ENCODE measurements at regions not wholly inside any gene's neighbourhood (a gene's known extent, or its start where the extent isn't known, plus 50 kb on each side); places are given as distances from the start of the nearest gene placed in this dataset.

DNA sequence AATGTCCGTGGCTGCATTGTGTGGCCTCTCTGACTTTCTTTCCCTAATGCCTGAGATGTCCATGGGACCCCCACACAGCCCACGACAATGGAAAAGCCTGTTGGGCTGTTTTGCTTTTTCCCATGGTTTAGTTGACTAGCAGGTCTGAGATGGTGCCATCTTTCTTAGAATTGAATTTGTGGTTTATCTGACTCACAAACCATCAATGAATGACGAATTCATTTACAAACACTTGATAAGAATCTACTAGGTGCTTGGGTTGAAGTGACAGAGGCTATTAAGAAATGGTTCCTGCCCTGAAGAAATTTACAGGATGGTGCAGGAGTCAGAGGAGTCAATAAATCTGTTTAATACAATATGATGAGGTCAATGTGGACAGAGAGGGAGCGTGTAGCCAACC, 75.4 kb downstream of the OTUD1 start:
- Mint-ChIP-seq H3K4me1 (ENCODE audit: low read depth, unreplicated experiment) (no peaks in the 10 kb centered on the region), H3K4me3 (ENCODE audit: unreplicated experiment) (no peak overlapping the region), H3K36me3 (ENCODE audit: insufficient read depth, unreplicated experiment) (no peaks in the 10 kb centered on the region), H3K27ac (ENCODE audit: unreplicated experiment) (no peak overlapping the region), H3K27me3 (ENCODE audit: insufficient read depth, unreplicated experiment) (peaks cover 12% of the 10 kb centered on the region), H3K9me3 (ENCODE audit: unreplicated experiment) (peaks cover under 1% of the 10 kb centered on the region)
- Histone ChIP-seq H3K27me3 (replicated peaks; ENCODE audit: control insufficient read depth, insufficient read depth, low read length) (no peaks in the 10 kb centered on the region; the same call in 1 of the 2 replicates), H3K36me3 (ENCODE audit: control insufficient read depth, insufficient read depth, low read length) (0 out of 2 replicates have a peak, but pooled peaks cover 1% of the 10 kb centered on the region), H3K4me3 (ENCODE audit: low read depth, low read length) (no peak overlapping the region), H3K9me3 (peaks cover 6% of the 10 kb centered on the region; the same call in 1 of the 2 replicates), H3K4me1 (no peaks in the 10 kb centered on the region)
- no peak for TF ChIP-seq CTCF (IDR thresholded peaks at IDR 0.05; ENCODE audit: insufficient read depth in 1 of 2, low read depth in 1 of 2, low read length in 1 of 2, severe bottlenecking in 1 of 2, unreplicated experiment in 1 of 2)
- intact Hi-C loops (cut with micrococcal nuclease; ENCODE audit: unreplicated experiment), result no loop called here
- BruUV-seq (replicated peaks), result no TSS peak
- CTCF ChIA-PET, result no interaction called here
- POLR2A ChIA-PET, result no interaction called here
- no peak for DNase-seq

- intact Hi-C loops (cut with micrococcal nuclease; ENCODE audit: unreplicated experiment), result loop anchor here (1.0 kb wide), 2 partner anchors 140 to 187 kb away; no protein-coding TSS in a partner anchor
- peaks cover 29% of the 10 kb centered on the region for H3K27me3 Mint-ChIP-seq (ENCODE audit: insufficient read depth, unreplicated experiment)
- ChIA-PET CTCF (interaction anchor here (0.8 to 0.9 kb wide), 2 partner anchors 10 to 13 kb away, joined by 3 read pairs; no protein-coding TSS in a partner anchor), POLR2A (no interaction called here)
- BruUV-seq (replicated peaks), result no TSS peak
- no peaks in the 10 kb centered on the region for H3K4me1 Mint-ChIP-seq (ENCODE audit: low read depth, unreplicated experiment)
- Histone ChIP-seq H3K9me3 (peaks cover 6% of the 10 kb centered on the region; the same call in 1 of the 2 replicates), H3K27me3 (replicated peaks; ENCODE audit: control insufficient read depth, insufficient read depth, low read length) (no peaks in the 10 kb centered on the region; the same call in 1 of the 2 replicates), H3K4me1 (no peaks in the 10 kb centered on the region), H3K4me3 (ENCODE audit: low read depth, low read length) (no peak overlapping the region), H3K36me3 (ENCODE audit: control insufficient read depth, insufficient read depth, low read length) (0 out of 2 replicates have a peak, but pooled peaks cover 1% of the 10 kb centered on the region)
- no peaks in the 10 kb centered on the region for H3K36me3 Mint-ChIP-seq (ENCODE audit: insufficient read depth, unreplicated experiment)
- H3K27ac Mint-ChIP-seq (ENCODE audit: unreplicated experiment), result no peak overlapping the region
- H3K4me3 Mint-ChIP-seq (ENCODE audit: unreplicated experiment), result no peak overlapping the region
- peak; percentile 55 to 73 for TF ChIP-seq CTCF (IDR thresholded peaks at IDR 0.05; ENCODE audit: insufficient read depth in 1 of 2, low read depth in 1 of 2, low read length in 1 of 2, severe bottlenecking in 1 of 2, unreplicated experiment in 1 of 2)
- DNase-seq, result peak in 1 of 2 experiments; percentile 32
- no peaks in the 10 kb centered on the region for H3K9me3 Mint-ChIP-seq (ENCODE audit: unreplicated experiment)
These were observed 77.7 kb downstream of the OTUD1 start for GRCh38 chr10:23516530-23516929.

DNA sequence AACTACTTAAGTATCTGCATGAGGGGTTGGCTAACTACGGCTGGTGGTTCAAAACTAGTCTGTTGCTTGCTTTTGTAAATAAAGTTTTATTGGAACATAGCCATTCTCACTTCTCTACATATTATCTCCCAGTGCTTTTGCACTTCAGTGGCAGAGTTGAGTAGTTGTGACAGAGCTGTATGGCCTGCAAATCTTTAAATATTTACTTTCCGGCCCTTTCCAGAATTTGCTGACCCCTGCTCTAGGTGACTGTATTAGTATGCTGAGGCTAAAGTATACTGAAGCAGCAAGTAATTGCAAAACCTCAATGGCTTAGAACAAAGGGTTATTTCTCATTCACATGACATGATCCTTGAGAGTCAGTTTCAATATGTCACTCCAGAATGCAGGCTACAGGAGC, 78.3 kb downstream of the OTUD1 start:
- ChIA-PET CTCF (no interaction called here), POLR2A (no interaction called here)
- BruUV-seq (replicated peaks), result no TSS peak
- H3K27ac Mint-ChIP-seq (ENCODE audit: unreplicated experiment), result no peak overlapping the region
- H3K9me3 Mint-ChIP-seq (ENCODE audit: unreplicated experiment), result no peaks in the 10 kb centered on the region
- no peak overlapping the region for H3K4me3 ChIP-seq (ENCODE audit: low read depth, low read length)
- DNase-seq, result no peak
- no peak overlapping the region for H3K4me3 Mint-ChIP-seq (ENCODE audit: unreplicated experiment)
- no peaks in the 10 kb centered on the region; the same call in 1 of the 2 replicates for H3K27me3 ChIP-seq (replicated peaks; ENCODE audit: control insufficient read depth, insufficient read depth, low read length)
- H3K36me3 Mint-ChIP-seq (ENCODE audit: insufficient read depth, unreplicated experiment), result no peaks in the 10 kb centered on the region
- H3K36me3 ChIP-seq (ENCODE audit: control insufficient read depth, insufficient read depth, low read length), result 0 out of 2 replicates have a peak, but pooled peaks cover 1% of the 10 kb centered on the region
- H3K4me1 Mint-ChIP-seq (ENCODE audit: low read depth, unreplicated experiment), result no peaks in the 10 kb centered on the region
- intact Hi-C loops (cut with micrococcal nuclease; ENCODE audit: unreplicated experiment), result no loop called here
- H3K4me1 ChIP-seq, result no peaks in the 10 kb centered on the region
- peaks cover 1% of the 10 kb centered on the region; the same call in 1 of the 2 replicates for H3K9me3 ChIP-seq
- peaks cover 29% of the 10 kb centered on the region for H3K27me3 Mint-ChIP-seq (ENCODE audit: insufficient read depth, unreplicated experiment)
- no peak for TF ChIP-seq CTCF (IDR thresholded peaks at IDR 0.05; ENCODE audit: insufficient read depth in 1 of 2, low read depth in 1 of 2, low read length in 1 of 2, severe bottlenecking in 1 of 2, unreplicated experiment in 1 of 2)

All from Caco-2 (cell line).